ENCODE measurements at regions not wholly inside any gene's neighbourhood (a gene's known extent, or its start where the extent isn't known, plus 50 kb on each side); places are given as distances from the start of the nearest gene placed in this dataset.

DNA sequence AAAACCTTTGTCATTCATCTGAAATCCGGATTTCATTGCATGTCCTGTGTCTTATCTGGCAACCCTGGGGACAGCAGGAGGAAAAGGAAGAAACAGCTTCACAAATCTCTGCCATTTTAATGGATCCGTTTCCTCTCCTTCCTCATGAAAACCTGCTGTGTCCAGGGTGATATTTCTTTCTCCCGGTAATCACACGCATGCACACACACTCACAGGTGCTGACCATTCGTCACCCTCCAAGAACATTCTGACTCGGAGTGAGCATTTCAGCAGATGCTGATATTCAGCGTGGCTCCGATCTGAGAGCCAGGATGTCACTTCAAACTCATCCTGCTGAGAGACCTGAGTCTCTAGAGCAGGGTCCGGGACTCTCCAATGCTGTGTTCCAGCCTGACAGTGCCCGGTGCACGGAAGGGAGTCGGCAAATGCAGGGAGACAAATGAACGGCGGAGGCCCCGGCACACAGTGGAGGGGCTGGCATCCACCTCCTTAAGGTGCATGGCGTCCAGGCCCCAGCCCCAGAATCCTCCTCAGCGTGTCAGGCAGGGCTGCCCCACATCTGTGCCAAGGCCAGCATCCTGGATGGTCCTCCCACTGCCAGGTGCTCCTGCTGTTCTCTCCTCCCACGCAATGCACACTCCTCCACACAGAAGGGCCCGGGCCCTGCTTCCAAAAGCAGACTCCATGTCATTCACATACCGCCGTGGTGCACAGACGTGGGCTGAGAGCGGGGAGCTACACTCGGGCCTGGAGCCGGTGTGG, 70.7 kb downstream of the RBFOX3 start:
- DNase-seq (ENCODE audit: low read depth) = no peak

DNA sequence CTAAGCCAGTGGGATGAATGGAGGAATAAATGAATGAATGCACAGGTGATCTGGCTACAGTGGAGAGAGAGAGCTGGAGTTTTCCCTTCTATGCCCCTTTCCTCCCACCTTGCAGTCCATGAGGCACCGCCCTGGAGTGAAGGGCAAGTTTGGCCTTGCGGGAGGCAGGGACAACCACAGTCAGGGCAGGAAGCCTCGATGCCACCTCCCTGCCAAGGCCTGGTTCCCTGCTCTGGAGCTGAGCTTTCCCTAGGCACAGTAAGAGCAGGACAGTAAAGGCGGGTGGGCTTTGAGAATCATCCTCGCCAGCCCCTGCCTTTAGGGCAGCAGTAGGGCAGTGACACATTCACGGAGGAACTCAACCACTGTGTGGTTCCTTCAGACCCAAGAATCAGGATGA, 72.6 kb downstream of the RBFOX3 start:
- DNase-seq (ENCODE audit: low read depth) = no peak

DNA sequence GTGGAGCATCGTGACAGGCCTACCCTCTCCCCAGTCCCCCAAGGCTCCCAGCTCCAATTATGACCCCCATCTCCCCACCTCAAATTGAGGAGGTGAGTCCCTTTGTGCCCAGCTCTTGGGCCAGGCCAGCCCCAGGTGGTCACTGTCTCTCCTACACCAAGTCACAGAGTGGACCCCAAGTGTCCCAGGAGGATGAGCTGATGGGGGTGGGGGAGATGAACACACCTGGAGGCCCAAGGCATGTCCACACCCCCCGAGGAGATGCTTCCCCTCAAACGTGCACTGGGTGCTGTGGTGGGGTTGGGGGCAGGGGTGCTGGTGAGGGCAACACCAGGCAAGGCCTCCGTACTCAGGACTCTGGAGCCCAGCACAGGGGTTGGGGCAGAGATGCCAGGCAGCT, 73.2 kb downstream of the RBFOX3 start:
- DNase-seq (ENCODE audit: low read depth) = no peak

GRCh38 chr17:79537061-79537460, 73.8 kb downstream of the RBFOX3 start:
- no peak for DNase-seq (ENCODE audit: low read depth)

DNA sequence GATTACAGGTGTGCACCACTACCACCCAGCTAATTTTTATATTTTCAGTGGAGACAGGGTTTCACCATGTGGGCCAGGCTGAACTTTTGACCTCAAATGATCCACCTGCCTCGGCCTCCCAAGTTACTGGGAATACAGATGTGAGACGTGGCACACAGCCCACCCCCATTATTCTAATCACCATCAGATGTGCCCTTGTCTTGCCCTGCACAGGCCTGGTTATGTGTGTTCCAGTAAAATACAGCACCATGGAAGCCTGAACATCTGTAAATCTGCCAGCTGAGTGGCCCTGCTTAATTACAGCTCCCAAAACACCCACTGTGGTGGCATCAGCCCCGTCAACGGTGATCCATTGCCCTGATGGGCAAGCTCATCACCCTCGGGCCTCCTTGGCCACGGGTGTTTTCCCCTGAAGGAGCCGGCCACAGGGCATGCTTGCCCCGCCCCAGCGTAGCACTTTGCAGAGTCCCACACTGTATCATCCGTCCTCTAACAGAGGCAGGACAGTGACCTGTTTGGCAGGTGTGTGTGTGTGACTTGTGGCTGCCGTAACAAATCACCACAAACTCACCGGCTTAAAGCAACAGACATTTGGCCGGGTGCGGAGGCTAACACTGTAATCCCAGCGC, 74.5 kb downstream of the RBFOX3 start:
- DNase-seq (ENCODE audit: low read depth) = no peak

DNA sequence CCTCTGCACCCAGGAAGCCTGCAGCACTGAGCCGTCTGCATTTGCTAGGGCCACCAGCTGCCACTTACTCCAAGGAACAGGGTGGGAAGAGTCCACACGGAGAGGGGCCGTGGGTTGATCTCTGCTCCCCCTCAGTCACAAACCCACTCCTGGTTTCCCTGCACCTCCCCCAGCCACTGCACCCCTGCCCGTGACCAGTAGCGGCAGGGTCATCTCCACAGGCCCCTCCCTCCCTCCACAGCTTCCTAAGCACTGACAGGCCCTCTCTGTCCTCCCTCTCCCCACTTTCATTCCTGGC, 75.2 kb downstream of the RBFOX3 start:
- DNase-seq (ENCODE audit: low read depth) = no peak

DNA sequence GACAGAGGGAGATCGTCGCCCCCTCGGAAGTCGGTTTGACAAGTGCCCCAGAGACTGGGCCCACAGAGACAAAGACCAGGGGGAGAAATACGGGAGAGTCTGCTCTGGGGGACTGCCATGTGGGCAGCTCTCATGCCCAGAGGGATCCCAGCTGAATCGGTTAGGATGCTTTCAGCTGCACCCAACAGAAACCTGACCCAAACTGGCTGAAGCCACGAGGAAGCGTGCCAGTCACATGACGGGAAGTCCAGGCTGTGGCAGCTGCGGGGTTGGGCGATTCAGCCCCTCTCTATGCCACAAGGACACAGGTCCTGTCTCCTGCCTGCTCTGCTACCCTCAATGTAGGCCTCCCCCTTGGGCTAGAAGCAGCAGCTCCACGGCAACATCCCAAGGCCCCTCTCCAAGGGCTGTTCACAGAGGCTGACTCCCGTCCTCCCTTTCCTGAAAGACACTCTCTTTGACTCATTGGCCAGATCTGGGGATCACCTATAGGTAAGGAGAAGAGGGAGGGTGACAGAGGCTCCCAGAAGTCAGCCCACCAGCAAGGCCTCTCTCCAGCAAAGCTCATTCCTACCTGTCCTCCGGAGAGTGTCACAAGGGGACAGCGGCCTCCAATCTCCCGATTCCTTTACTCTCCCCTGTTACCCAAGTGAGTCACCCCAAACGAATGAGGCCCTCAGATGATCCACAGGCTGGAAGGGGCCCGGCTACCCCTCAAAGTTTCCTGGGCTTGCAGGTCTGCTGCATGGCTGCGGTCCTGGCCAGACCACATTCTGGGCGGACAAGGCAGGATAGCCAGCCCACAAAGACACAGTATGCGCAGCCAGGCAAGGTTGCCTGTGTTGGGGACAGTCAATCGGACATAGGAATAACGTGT, 75.8 kb downstream of the RBFOX3 start:
- DNase-seq (ENCODE audit: low read depth) = no peak

DNA sequence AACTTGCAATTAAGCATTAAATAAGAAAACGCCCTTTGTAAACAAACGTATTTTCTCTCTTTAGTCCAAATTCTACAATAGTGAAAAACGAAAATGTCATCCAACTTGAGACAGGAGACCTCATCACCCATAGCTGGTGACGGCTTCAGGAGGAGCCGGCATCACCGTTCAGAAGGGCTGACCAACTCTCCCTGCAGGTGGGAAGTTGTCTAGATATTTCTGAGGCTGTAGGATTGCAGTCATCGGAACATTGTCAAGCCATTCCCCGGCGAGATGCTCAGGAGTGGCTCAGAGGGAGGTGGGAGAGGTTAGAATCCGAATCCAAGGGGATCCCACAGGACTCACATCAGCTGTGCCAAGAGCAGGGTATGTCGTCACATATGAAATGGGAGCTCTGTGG, 76.7 kb downstream of the RBFOX3 start:
- DNase-seq (ENCODE audit: low read depth) = no peak

DNA sequence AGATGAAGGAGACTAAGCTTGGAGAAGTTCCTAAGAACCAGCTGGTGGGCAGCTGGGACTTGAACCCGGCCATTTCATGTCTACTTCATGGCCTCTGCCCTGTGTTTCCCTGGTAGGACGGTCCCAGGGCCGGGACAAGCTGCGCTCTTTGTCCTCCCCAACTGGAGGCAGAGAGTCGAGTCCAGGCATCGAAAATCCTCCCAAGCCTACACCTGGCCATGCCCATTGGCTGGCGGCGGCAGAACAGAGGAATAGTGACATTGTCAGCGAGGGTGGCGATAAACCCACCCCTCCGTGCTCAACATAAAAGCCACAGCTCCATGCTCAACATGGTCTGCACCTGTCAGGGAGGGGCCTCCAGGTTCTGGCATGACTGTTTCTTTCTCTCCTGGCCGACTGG, 77.7 kb downstream of the RBFOX3 start:
- no peak for DNase-seq (ENCODE audit: low read depth)

- no peak for DNase-seq (ENCODE audit: low read depth)
Observed at GRCh38 chr17:79532107-79532790, 78.6 kb downstream of the RBFOX3 start.

DNA sequence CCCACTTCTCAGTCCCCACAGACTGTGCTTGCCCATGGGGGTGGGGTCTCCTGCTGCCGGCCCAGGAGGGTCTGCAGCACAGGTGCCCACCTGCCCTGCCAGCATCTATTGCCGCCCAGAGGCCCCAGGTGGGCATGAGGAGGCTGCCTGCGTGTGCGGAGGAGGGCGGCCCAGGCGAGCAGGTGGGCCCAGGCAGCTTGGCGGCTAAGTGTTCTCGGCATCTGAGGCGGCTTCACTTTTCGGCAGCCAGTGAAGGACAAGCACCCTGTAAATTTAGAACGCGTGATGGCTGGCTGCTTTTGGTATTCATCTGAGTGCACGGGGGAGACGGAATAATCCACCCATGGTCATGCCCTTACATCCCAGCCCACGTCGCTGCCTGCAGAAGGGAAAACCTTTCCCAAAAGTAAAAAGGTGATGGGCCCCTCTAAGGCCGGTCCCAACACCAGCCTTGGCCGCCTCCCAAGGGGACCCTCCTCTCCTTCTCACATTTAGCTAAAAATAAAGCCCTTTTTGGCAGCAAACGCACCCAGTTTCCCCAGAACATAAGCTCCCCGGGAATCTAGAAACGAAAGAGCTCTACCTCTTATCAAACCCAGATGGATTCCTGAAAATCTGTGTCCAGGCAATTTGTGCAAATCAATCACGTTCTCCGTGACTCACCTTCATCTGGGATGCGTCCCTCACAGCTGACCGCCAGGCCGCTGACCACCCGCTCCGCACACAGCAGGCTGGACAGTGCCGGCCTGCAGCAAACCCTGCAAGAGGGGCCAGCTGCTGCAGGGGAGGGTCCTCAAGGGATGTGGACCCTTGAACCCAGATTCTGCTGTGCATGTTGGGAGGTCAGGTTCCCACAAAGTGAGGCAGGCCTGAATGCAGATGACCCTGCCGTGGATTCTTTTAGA, 79.4 kb downstream of the RBFOX3 start:
- no peak for DNase-seq (ENCODE audit: low read depth)

- no peak for DNase-seq (ENCODE audit: low read depth)
Observed at GRCh38 chr17:79530361-79531105, 80.3 kb downstream of the RBFOX3 start.

DNA sequence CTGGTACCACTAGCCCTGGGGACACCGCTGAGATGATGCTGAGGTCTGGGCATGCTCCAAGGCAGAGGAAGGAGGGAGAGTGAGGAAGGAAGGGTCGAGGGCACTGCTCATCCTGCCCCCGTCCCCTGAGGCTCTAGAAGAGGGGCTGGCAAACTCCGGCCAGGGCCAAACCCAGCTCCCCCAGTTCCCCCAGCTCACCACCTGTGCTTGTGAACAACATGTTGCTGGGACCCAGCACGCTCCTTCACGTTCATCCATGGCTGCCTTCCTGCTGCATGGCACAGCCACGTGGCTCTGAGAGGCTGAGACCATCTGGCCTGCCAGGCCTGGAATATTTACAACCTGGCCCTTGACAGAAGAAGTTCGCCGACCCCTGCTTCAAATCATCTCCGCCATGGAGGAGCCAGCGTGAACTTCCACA, 81.2 kb downstream of the RBFOX3 start:
- no peak for DNase-seq (ENCODE audit: low read depth)

- DNase-seq (ENCODE audit: low read depth) = no peak
Observed at GRCh38 chr17:79528592-79529125, 82.2 kb downstream of the RBFOX3 start.

- DNase-seq (ENCODE audit: low read depth) = no peak
Observed at GRCh38 chr17:79527306-79527705, 83.5 kb downstream of the RBFOX3 start.

GRCh38 chr17:79525793-79526677, 84.8 kb downstream of the RBFOX3 start:
- no peak for DNase-seq (ENCODE audit: low read depth)

GRCh38 chr17:79524213-79525187, 86.4 kb downstream of the RBFOX3 start:
- no peak for DNase-seq (ENCODE audit: low read depth)

GRCh38 chr17:79522414-79522813, 88.4 kb downstream of the RBFOX3 start:
- no peak for DNase-seq (ENCODE audit: low read depth)
